Fibroblast of lung (primary cell): ENCODE measurements at regions not wholly inside any gene's neighbourhood (a gene's known extent, or its start where the extent isn't known, plus 50 kb on each side); places are given as distances from the start of the nearest gene placed in this dataset.

Experiments used
- EZH2 ChIP-seq: IDR thresholded peaks from 2 replicates; pipeline ENCODE4 v1.5.1; 2012; ENCODE audit warnings: low read length, control low read depth, mild to moderate bottlenecking; ENCODE audit errors: missing control alignments
- TF ChIP-seq, protein P1 (sequence below), 2 donors: IDR thresholded peaks in 1 of 2; conservative IDR thresholded peaks in 1 of 2; 1 replicate in 1 of 2; 2 replicates in 1 of 2; pipeline ENCODE4 v1.5.1; 2011 to 2012; ENCODE audit warnings: low read length in 2 of 2, control low read depth in 1 of 2, inconsistent platforms in 1 of 2, low read depth in 1 of 2, mild to moderate bottlenecking in 1 of 2

DNA sequence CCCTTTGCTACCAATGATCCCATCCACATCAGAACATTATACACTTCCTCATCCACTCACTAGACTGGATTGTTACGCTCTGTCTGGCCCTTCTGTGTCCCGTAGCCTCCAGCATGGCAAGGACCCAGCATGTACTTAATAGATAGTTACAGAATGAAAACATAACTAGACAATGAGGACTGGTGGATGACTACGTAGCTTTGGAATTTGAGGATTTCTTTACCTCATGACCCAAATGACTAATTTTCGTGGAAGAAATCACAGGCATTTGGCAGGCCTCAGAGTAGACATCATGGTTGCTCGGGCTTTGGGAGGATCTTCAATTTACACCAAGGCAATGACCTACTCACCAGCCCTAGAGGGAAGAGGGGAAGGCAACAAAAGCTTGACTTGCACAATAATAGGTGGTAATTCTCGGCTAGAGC, 299.8 kb downstream of the TLE1 start:
- TF ChIP-seq, protein P1, sequence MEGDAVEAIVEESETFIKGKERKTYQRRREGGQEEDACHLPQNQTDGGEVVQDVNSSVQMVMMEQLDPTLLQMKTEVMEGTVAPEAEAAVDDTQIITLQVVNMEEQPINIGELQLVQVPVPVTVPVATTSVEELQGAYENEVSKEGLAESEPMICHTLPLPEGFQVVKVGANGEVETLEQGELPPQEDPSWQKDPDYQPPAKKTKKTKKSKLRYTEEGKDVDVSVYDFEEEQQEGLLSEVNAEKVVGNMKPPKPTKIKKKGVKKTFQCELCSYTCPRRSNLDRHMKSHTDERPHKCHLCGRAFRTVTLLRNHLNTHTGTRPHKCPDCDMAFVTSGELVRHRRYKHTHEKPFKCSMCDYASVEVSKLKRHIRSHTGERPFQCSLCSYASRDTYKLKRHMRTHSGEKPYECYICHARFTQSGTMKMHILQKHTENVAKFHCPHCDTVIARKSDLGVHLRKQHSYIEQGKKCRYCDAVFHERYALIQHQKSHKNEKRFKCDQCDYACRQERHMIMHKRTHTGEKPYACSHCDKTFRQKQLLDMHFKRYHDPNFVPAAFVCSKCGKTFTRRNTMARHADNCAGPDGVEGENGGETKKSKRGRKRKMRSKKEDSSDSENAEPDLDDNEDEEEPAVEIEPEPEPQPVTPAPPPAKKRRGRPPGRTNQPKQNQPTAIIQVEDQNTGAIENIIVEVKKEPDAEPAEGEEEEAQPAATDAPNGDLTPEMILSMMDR (conservative IDR thresholded peaks at IDR 0.05 in 1 of 2, IDR thresholded peaks at IDR 0.05 in 1 of 2; ENCODE audit: low read depth in 1 of 2, low read length in 2 of 2): no peak
- no peak for TF ChIP-seq EZH2
